RWPE2 (cell line): ENCODE measurements at regions not wholly inside any gene's neighbourhood (a gene's known extent, or its start where the extent isn't known, plus 50 kb on each side); places are given as distances from the start of the nearest gene placed in this dataset.

Source experiments
- ATAC-seq: fragments of 200-7000 bp; cut with Tn5 transposase; 3 replicates; pipeline ENCODE4 v1.9.1; 2021; ENCODE audit warnings: low read depth
- DNase-seq: peaks from one replicate; pipeline ENCODE4 v3.0.0-alpha.2; 2020; ENCODE audit warnings: low spot score
- H3K27ac ChIP-seq: fragments of 450-650 bp; 2 replicates; pipeline ENCODE4 v1.5.1; 2017; ENCODE audit warnings: mild to moderate bottlenecking; ENCODE audit not compliant: poor library complexity, severe bottlenecking
- H3K27me3 ChIP-seq: fragments of 250-450 bp; sonication (Bioruptor Pico); 2 replicates; pipeline ENCODE4 v1.5.1; 2021; ENCODE audit warnings: mild to moderate bottlenecking, moderate library complexity; ENCODE audit not compliant: insufficient read depth, poor library complexity, severe bottlenecking
- H3K36me3 ChIP-seq: fragments of 250-450 bp; sonication (Bioruptor Pico); 2 replicates; pipeline ENCODE4 v1.5.1; 2020; ENCODE audit warnings: low read depth, mild to moderate bottlenecking, moderate library complexity
- H3K4me1 ChIP-seq: fragments of 250-450 bp; sonication (Bioruptor Pico); 2 replicates; pipeline ENCODE4 v1.5.1; 2021; ENCODE audit warnings: mild to moderate bottlenecking, moderate library complexity; ENCODE audit not compliant: insufficient read depth, poor library complexity, severe bottlenecking
- H3K4me3 ChIP-seq: fragments of 250-450 bp; sonication (Bioruptor Pico); 2 replicates; pipeline ENCODE4 v1.5.1; 2021; ENCODE audit warnings: mild to moderate bottlenecking, moderate library complexity; ENCODE audit not compliant: severe bottlenecking
- H3K9me3 ChIP-seq: fragments of 250-450 bp; sonication (Bioruptor Pico); 2 replicates; pipeline ENCODE4 v1.5.1; 2021; ENCODE audit warnings: mild to moderate bottlenecking, moderate library complexity; ENCODE audit not compliant: severe bottlenecking
- CTCF ChIP-seq: fragments of 450-650 bp; IDR thresholded peaks from one replicate; pipeline ENCODE4 v1.5.1; 2017; ENCODE audit warnings: mild to moderate bottlenecking, moderate library complexity; ENCODE audit not compliant: poor library complexity, severe bottlenecking

DNA sequence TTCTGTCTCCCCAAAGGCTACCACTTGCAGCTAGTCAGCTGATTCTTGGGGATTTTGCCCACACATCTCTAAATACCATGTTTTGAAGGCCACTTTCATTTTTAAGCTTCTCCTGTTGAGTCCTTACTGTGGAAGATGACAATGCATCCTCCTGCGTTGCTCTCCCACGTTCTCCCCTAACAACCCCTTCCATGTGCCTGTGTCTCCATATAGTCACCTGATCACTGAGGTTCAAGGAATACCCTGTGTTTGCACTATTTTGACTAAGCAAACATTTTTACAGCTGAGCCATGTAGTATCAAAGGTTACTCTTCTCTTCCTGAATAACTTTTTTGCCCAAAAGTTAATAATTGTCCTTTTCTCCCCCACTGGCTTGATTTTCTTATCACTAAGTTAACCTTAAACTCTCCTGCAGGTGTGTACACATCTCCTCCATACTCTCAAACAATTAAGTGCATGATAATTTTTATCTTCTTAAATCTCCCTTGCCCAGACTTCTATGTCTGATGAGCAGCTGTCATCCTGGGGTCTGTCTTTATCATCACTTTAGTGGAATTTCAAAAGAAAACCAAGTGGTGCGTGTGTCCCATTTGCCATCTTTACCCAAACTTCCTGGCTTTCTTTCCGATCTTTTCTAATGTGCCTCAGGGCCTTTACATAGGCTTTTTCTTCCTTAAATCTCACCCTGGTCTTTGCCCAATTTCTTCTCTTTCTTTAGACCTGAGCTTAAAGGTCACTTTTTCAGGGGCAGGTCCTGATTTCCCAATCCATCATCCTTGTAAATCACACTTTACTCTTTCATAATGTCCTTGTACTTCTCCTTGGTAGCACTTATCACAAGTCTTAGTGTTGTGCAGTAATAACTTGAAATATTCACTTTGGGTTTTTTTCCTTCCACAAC is 85.2 kb upstream of the SPATS2L start:
- no peaks in the 10 kb centered on the region for H3K9me3 ChIP-seq
- H3K27me3 ChIP-seq: no peaks in the 10 kb centered on the region
- no peaks in the 10 kb centered on the region for H3K36me3 ChIP-seq
- no peak for DNase-seq
- no peak for TF ChIP-seq CTCF
- no peak overlapping the region for H3K4me3 ChIP-seq
- no peak overlapping the region for H3K27ac ChIP-seq
- no peaks in the 10 kb centered on the region for H3K4me1 ChIP-seq
- ATAC-seq: no peak

DNA sequence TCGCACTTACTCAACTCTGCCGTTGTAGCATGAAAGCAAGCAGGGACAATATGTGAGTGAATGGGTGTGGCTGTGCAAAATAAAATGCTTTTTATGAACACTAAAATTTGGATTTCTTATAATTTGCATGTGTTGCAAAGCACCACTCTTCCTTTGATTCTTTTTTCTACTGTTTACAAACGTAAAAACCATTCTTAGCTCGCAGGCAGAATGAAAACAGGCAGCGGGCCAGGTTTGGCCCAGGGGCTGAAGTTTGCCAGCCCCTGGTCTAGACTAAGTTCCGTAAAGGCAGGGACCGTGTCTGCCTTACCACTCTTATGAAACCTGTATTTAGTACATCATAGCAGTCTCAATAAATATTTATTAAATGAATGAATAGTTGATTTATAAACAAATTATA is 83.7 kb upstream of the SPATS2L start:
- DNase-seq: no peak
- ATAC-seq: no peak
- Histone ChIP-seq H3K9me3 (no peaks in the 10 kb centered on the region), H3K27ac (no peak overlapping the region), H3K27me3 (no peaks in the 10 kb centered on the region), H3K4me3 (no peak overlapping the region), H3K36me3 (no peaks in the 10 kb centered on the region), H3K4me1 (no peaks in the 10 kb centered on the region)
- TF ChIP-seq CTCF: no peak

- TF ChIP-seq CTCF: no peak
- ATAC-seq: no peak
Measured at GRCh38 chr2:200223205-200223784, 83.2 kb upstream of the SPATS2L start.

GRCh38 chr2:200225951-200226350 is 80.5 kb upstream of the SPATS2L start:
- H3K36me3 ChIP-seq: no peaks in the 10 kb centered on the region
- H3K27me3 ChIP-seq: no peaks in the 10 kb centered on the region
- H3K4me1 ChIP-seq: no peaks in the 10 kb centered on the region
- no peak overlapping the region for H3K4me3 ChIP-seq
- no peak for DNase-seq
- no peaks in the 10 kb centered on the region for H3K9me3 ChIP-seq
- TF ChIP-seq CTCF: no peak
- no peak overlapping the region for H3K27ac ChIP-seq
- no peak for ATAC-seq

More at GRCh38 chr2:200223205-200223784, 83.2 kb upstream of the SPATS2L start:
- H3K4me1 ChIP-seq: no peaks in the 10 kb centered on the region
- no peaks in the 10 kb centered on the region for H3K36me3 ChIP-seq
- H3K27me3 ChIP-seq: no peaks in the 10 kb centered on the region
- DNase-seq: no peak
- no peak overlapping the region for H3K4me3 ChIP-seq
- H3K9me3 ChIP-seq: no peaks in the 10 kb centered on the region
- H3K27ac ChIP-seq: no peak overlapping the region
